GM12874 (cell line): ENCODE measurements at regions not wholly inside any gene's neighbourhood (a gene's known extent, or its start where the extent isn't known, plus 50 kb on each side); places are given as distances from the start of the nearest gene placed in this dataset.

Experiments used
- CTCF ChIP-seq: IDR thresholded peaks from 2 replicates; pipeline ENCODE4 v1.5.1; 2011; ENCODE audit warnings: low read depth, mild to moderate bottlenecking, control low read depth, low read length, moderate library complexity; ENCODE audit not compliant: insufficient read depth

GRCh38 chr12:111160350-111161241, 208.3 kb downstream of the PHETA1 start:
- TF ChIP-seq CTCF: no peak

GRCh38 chr12:111158992-111159391, 209.9 kb downstream of the PHETA1 start:
- no peak for TF ChIP-seq CTCF

- no peak for TF ChIP-seq CTCF
Observed at GRCh38 chr12:111157486-111157885, 211.4 kb downstream of the PHETA1 start.

DNA sequence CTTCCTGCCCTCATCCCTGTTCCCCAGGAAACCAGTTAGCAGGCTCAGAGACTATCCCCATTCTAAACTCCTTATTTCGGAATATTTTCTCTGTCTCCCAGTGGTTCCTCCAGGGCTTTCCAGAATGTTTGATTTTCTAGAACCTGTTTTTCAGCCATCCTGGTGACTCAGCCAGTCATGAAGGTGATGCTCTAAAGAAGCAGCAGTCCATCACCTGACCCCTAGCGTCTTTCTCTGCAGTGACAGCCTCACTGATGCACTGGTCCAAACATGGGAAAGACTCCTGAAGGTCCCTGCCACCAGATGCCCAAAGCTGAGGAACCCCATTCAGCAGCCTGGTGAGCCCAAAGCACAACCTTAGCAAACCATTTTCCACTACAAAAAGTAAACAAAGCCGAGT, 212.6 kb downstream of the PHETA1 start:
- no peak for TF ChIP-seq CTCF

GRCh38 chr12:111155521-111155920, 213.4 kb downstream of the PHETA1 start:
- no peak for TF ChIP-seq CTCF

- no peak for TF ChIP-seq CTCF
Observed at GRCh38 chr12:111155020-111155419, 213.9 kb downstream of the PHETA1 start.

DNA sequence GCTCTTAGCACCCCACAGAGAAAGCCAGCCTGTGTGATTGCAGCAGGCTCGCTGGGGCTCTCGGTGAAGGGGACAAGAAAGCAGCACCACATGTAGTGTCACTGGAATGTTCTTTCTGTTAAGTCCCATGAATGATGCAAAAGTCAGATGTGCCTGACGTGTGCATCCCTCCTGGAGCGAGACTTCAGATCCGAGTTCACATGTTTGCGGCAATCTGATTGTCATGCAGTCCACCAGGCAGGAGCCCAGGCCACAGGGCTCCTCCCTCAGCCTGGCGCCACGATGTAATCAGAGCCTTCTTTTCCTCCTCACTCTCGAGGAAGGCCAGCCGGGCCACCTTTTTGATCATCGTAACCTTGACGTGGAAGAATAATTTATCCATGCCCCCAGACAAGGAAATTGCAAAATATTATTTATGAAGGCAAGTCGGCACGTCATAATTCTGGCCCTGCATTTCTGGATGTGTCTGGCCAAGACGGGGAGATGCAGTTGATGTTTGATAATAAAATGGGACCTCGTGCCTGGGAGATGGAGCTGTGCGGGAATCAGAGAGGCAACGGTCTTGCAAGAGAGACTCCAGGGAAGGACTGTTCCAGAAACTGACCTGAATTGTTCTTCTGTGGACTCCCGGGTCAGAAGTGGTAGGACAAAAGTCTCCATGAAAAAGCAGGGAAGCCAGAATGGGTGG, 214.6 kb downstream of the PHETA1 start:
- no peak for TF ChIP-seq CTCF
